ENCODE measurements at regions not wholly inside any gene's neighbourhood (a gene's known extent, or its start where the extent isn't known, plus 50 kb on each side); places are given as distances from the start of the nearest gene placed in this dataset.

- no peak for DNase-seq (ENCODE audit: low read depth)
- H3K4me3 ChIP-seq (ENCODE audit: low read depth, low read length), result no peak overlapping the region
- TF ChIP-seq CTCF (IDR thresholded peaks at IDR 0.05; ENCODE audit: insufficient read depth, low read depth, low read length, missing control alignments), result no peak
These were observed 134.7 kb upstream of the BANK1 start for GRCh38 chr4:101655857-101656256.

- no peak for TF ChIP-seq CTCF (IDR thresholded peaks at IDR 0.05; ENCODE audit: insufficient read depth, low read depth, low read length, missing control alignments)
These were observed 135.5 kb upstream of the BANK1 start for GRCh38 chr4:101655005-101655404.

GRCh38 chr4:101651778-101652177, 138.8 kb upstream of the BANK1 start:
- TF ChIP-seq CTCF (IDR thresholded peaks at IDR 0.05; ENCODE audit: insufficient read depth, low read depth, low read length, missing control alignments), result no peak
- no peak for DNase-seq (ENCODE audit: low read depth)
- H3K4me3 ChIP-seq (ENCODE audit: low read depth, low read length), result no peak overlapping the region

More at GRCh38 chr4:101655005-101655404, 135.5 kb upstream of the BANK1 start:
- H3K4me3 ChIP-seq (ENCODE audit: low read depth, low read length), result no peak overlapping the region
- DNase-seq (ENCODE audit: low read depth), result no peak

GRCh38 chr4:101649790-101650515, 140.6 kb upstream of the BANK1 start:
- DNase-seq (ENCODE audit: low read depth), result no peak
- no peak overlapping the region for H3K4me3 ChIP-seq (ENCODE audit: low read depth, low read length)
- no peak for TF ChIP-seq CTCF (IDR thresholded peaks at IDR 0.05; ENCODE audit: insufficient read depth, low read depth, low read length, missing control alignments)

- no peak overlapping the region for H3K4me3 ChIP-seq (ENCODE audit: low read depth, low read length)
- no peak for TF ChIP-seq CTCF (IDR thresholded peaks at IDR 0.05; ENCODE audit: insufficient read depth, low read depth, low read length, missing control alignments)
- DNase-seq (ENCODE audit: low read depth), result no peak
These were observed 142.9 kb upstream of the BANK1 start for GRCh38 chr4:101647710-101648034.

- no peak for TF ChIP-seq CTCF (IDR thresholded peaks at IDR 0.05; ENCODE audit: insufficient read depth, low read depth, low read length, missing control alignments)
- no peak overlapping the region for H3K4me3 ChIP-seq (ENCODE audit: low read depth, low read length)
- DNase-seq (ENCODE audit: low read depth), result no peak
These were observed 146.0 kb upstream of the BANK1 start for GRCh38 chr4:101644516-101644915.

All from GM12865 (cell line).